ENCODE measurements at regions not wholly inside any gene's neighbourhood (a gene's known extent, or its start where the extent isn't known, plus 50 kb on each side); places are given as distances from the start of the nearest gene placed in this dataset.
A peak's percentile ranks its signal among the peaks of the same experiment; 100 is the strongest.

GRCh38 chr9:19999491-20000057, 210.7 kb upstream of the SLC24A2 start:
- TF ChIP-seq, protein P1, sequence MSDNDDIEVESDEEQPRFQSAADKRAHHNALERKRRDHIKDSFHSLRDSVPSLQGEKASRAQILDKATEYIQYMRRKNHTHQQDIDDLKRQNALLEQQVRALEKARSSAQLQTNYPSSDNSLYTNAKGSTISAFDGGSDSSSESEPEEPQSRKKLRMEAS (IDR thresholded peaks at IDR 0.05; ENCODE audit: insufficient read depth, insufficient read length): no peak
- no peak for TF ChIP-seq CTCF (IDR thresholded peaks at IDR 0.05; ENCODE audit: extremely low read depth in 1 of 2, insufficient read depth in 1 of 2, low read depth in 1 of 2, low read length in 2 of 2)
- TF ChIP-seq EZH2 (IDR thresholded peaks at IDR 0.05; ENCODE audit: borderline replicate concordance, low read depth, low read length, severe bottlenecking): no peak
- peak; percentile 65 for TF ChIP-seq POLR2AphosphoS5 (IDR thresholded peaks at IDR 0.05; ENCODE audit: insufficient read depth, low read depth, low read length)

All from endothelial cell of umbilical vein (primary cell).